ENCODE measurements at regions not wholly inside any gene's neighbourhood (a gene's known extent, or its start where the extent isn't known, plus 50 kb on each side); places are given as distances from the start of the nearest gene placed in this dataset.
"Not testable (repeated sequence)": the region's sequence is repeated elsewhere in the genome, so short reads cannot be mapped to it uniquely, and the experiment has no call there.

DNA sequence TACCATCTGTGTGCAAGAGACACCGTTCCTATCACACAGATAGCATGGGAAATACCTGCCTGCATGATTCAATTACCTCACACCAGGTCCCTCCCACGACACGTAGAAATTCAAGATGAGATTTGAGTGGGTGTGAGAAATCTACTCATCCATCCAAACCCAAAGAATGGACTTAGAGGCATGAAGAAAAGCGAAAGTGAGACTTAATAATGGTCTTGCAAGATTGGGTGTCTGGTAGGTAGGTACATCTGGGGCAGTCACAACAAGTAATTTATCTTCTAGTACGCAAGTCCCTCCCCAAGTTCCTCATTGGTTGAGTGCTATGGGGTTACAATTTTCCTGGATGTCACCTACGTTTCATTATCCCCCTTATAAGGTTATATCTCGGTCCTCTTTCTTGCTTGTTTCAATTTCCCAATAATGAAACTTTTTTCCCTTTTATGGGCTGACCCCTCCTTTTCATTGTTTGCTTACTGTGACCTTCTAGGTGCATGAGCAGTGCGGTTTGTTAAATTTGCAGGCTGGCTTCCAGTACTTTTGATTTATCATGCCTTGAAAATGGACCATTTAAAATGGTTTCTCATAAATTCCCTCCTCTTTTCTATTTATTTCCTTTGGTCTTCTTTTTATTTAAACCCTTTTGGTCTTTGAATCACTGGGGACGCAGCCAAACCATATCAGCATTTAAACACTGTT lies 63.1 kb upstream of the ZNF658 start:
- TF ChIP-seq, protein P1, sequence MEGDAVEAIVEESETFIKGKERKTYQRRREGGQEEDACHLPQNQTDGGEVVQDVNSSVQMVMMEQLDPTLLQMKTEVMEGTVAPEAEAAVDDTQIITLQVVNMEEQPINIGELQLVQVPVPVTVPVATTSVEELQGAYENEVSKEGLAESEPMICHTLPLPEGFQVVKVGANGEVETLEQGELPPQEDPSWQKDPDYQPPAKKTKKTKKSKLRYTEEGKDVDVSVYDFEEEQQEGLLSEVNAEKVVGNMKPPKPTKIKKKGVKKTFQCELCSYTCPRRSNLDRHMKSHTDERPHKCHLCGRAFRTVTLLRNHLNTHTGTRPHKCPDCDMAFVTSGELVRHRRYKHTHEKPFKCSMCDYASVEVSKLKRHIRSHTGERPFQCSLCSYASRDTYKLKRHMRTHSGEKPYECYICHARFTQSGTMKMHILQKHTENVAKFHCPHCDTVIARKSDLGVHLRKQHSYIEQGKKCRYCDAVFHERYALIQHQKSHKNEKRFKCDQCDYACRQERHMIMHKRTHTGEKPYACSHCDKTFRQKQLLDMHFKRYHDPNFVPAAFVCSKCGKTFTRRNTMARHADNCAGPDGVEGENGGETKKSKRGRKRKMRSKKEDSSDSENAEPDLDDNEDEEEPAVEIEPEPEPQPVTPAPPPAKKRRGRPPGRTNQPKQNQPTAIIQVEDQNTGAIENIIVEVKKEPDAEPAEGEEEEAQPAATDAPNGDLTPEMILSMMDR (IDR thresholded peaks at IDR 0.05): not testable (repeated sequence)
- TF ChIP-seq POLR2AphosphoS5 (IDR thresholded peaks at IDR 0.05): not testable (repeated sequence)

Measured in gastroesophageal sphincter (tissue), 3 donors.